ENCODE measurements at regions not wholly inside any gene's neighbourhood (a gene's known extent, or its start where the extent isn't known, plus 50 kb on each side); places are given as distances from the start of the nearest gene placed in this dataset.

GRCh38 chr17:34098699-34099098 lies 156.4 kb upstream of the CCL2 start:
- in situ Hi-C loops (cut with HindIII; ENCODE audit: low sequenced_read_pairs) = no loop called here

DNA sequence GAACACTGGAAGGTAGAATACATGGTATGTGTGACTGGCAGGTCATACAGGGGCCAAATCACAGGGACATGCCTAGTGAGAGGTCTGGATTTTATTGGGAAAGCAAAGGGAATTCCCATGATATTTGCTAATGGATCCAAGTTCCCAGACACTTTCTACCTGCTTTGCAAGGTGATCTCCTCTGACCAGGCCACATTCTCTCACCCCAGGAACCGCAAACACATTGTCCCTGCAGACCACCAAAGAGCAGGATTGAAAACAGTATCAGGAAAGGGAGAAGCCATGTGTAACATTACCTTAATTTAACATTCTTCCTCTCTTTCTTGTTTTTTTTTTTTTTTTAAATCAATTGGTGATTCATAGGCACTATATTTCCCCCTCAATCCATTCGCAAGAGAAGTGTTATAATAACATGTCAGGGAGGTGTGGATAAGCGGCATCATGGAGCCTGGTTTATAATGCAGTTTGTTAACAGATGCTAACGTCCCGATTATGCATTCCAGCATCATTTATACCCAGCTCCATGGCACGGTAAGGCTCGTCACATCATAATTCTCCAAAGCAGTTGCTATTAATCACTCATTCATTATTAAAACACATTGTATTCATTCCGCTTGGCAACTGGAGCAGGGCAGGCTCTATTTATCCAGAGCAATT lies 155.1 kb upstream of the CCL2 start:
- in situ Hi-C loops (cut with HindIII; ENCODE audit: low sequenced_read_pairs) = no loop called here

DNA sequence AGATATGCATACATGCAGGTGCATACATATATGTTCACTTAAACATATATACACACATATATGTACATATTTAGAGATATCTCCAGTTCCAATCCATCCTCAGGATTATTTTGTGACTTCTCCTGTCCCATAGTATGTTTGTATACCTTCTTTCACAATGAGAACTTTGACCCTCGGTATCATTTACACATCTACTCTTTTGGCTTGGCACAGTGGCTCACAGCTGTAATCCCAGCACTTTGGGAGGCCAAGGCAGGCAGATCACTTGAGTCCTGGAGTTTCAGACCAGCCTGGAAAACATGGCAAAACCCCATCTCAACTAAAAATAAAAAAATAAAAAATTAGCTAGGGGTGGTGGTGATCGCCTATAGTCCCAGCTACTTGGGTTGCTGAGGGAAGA lies 148.1 kb upstream of the CCL2 start:
- in situ Hi-C loops (cut with HindIII; ENCODE audit: low sequenced_read_pairs) = no loop called here

GRCh38 chr17:34110315-34110714 lies 144.8 kb upstream of the CCL2 start:
- in situ Hi-C loops (cut with HindIII; ENCODE audit: low sequenced_read_pairs) = no loop called here

DNA sequence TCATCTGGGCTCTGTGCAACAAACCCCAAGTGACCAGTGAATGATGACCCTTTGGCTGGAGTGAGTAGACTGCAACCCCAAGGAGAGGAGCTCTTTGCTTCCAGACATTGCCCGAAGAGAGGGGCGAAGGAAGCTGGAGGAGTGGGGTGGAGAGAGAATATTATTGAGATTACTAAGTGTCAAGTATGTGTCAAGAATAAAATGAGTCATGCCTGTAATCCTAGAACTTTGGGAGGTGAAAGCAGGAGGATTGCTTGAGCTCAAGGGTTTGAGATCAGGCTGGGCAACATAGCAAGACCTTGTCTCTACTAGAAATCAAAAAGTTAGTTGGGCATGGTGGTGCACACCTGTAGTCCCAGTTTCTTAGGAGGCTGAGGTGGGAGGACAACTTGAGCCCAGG lies 142.0 kb upstream of the CCL2 start:
- in situ Hi-C loops (cut with HindIII; ENCODE audit: low sequenced_read_pairs) = no loop called here

DNA sequence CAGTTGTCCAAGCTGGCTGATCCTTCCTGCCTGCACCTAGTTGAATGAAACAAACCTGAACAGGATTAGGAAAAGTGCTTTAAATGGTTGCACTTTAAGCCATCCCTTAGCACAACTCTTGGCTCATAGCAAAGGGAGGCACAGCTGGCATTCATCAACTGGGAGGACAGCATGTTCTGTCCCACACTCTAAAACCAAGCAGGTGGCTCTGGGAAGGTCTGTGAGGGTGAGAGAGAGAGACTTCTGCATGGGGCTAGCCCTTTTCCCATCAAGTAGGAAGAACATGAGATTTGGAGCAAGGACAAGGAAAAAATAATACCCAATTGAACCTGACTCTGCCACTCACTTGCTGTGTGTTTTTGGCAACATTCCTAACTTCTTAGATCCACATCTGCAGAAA lies 140.9 kb upstream of the CCL2 start:
- in situ Hi-C loops (cut with HindIII; ENCODE audit: low sequenced_read_pairs) = no loop called here

GRCh38 chr17:34116306-34116705 lies 138.8 kb upstream of the CCL2 start:
- in situ Hi-C loops (cut with HindIII; ENCODE audit: low sequenced_read_pairs) = no loop called here

GRCh38 chr17:34117332-34117731 lies 137.8 kb upstream of the CCL2 start:
- in situ Hi-C loops (cut with HindIII; ENCODE audit: low sequenced_read_pairs) = no loop called here

- in situ Hi-C loops (cut with HindIII; ENCODE audit: low sequenced_read_pairs) = no loop called here
Observed at GRCh38 chr17:34117811-34118210, 137.3 kb upstream of the CCL2 start.

DNA sequence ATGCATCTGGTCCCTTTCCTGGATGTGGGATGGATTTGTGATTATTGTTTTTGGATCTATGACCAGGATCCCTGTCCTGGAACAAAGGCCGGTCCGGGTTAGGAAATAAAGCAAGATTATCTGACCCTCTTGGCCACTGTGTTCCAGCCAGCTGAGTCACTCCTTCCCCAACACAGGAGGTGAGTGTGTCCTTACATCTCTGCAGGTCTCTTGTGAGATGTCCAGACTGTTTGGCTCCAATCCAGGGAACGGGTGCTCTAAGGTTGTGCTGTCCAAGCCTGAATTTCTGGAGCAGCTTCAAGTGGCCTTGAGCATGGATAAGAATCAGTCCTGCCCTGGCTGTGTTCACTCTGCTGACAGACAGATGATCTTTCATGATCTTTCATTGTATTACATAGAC lies 136.5 kb upstream of the CCL2 start:
- in situ Hi-C loops (cut with HindIII; ENCODE audit: low sequenced_read_pairs) = no loop called here

- in situ Hi-C loops (cut with HindIII; ENCODE audit: low sequenced_read_pairs) = no loop called here
Observed at GRCh38 chr17:34121311-34121710, 133.8 kb upstream of the CCL2 start.

DNA sequence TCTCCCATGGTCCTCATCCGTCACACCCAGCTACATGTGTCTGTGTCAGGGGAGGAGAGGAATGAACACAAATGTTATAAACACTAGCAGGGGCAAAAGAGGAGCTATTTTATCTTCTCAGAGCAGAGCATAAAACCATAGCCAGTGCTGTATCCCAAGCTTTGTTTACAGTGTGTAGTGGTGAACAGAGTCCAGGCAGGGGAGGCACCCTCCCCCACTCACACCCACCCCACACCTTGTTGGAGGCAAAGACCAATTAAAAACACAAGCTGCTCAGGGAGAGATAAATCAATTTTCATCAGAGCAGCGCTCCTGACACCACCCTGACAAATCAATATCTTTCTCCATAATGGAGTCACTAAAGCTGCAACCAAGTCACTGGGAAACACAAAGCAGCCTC lies 132.6 kb upstream of the CCL2 start:
- in situ Hi-C loops (cut with HindIII; ENCODE audit: low sequenced_read_pairs) = no loop called here

DNA sequence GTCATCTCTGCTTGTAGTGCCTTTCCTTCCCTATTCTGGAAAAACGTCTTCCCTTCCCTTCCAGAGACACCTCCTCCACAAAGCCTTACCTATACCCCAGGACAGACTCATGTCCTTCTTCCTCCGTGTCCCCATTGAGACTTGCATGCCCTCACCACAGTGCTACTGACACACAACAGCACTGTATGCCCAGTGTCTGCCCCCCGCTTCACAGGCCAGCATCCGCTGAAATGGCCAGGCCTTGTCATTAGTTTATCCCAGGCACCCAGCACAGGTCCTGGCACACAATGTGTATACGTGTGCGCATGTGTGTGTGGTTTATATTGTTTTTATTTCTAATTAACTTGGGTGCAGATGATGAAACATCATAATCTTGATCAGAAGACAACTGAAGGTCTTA lies 130.1 kb upstream of the CCL2 start:
- in situ Hi-C loops (cut with HindIII; ENCODE audit: low sequenced_read_pairs) = no loop called here

- in situ Hi-C loops (cut with HindIII; ENCODE audit: low sequenced_read_pairs) = no loop called here
Observed at GRCh38 chr17:34125921-34126320, 129.2 kb upstream of the CCL2 start.

DNA sequence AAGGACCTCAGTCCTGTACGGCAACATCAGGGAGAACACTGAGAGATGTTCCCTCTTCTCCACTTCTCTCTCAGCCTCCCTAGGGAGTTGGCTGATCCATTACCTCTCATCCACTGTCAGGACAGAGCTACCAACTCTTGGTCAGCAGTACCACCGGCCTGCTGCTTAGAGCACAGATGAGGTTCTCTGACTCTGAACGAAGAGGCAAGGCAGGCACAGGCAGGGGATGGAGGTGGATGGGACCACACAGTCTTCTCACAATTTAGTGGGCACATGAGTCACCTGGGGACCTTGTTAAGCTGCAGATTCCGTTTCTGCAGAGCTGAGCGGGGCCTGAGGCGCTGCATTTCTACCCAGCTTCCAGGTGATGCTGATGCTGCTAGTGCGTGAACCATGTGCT lies 128.6 kb upstream of the CCL2 start:
- in situ Hi-C loops (cut with HindIII; ENCODE audit: low sequenced_read_pairs) = no loop called here

DNA sequence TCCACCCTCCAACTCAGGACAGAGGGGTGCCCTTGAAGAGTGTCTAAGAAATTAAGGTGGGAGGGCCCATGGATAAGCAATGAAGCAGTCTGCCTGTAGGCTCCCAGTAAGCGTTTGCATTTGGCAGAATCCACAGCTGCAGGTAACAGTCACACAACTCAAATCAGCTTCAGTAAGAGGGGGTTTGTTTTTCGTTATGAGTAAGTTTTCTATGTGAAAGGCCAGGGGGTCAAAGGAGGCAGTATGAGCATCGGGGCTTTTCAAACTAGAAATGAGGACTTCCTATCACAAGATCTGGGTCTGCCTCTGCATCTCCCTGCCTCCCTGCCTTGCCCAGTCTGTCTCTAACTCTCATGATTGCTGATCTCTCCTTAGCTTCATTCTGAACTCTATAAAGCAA lies 128.1 kb upstream of the CCL2 start:
- in situ Hi-C loops (cut with HindIII; ENCODE audit: low sequenced_read_pairs) = no loop called here

DNA sequence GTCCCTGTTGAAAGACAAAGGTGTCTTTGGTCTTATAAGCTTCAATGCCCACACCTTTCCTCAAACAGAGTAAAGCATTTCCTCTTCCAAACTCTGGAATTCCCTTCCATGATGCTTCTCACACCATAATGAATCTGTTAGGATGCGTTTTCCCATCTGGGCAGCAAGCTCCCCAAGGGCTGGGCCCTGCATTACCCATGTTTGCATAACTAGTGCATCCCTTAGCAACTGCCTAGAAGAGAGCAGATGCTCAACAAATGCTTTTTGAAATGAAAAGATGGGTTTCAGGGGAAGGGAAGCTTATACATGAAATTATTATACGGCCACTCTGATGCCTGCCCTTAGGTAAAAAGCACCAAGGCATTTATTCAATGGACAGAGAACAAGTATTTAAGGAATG lies 124.5 kb upstream of the CCL2 start:
- in situ Hi-C loops (cut with HindIII; ENCODE audit: low sequenced_read_pairs) = loop anchor here (5.0 kb wide), 1 partner anchor 53 kb away; no protein-coding TSS in a partner anchor

GRCh38 chr17:34131386-34131785 lies 123.7 kb upstream of the CCL2 start:
- in situ Hi-C loops (cut with HindIII; ENCODE audit: low sequenced_read_pairs) = loop anchor here (5.0 kb wide), 1 partner anchor 54 kb away; no protein-coding TSS in a partner anchor

DNA sequence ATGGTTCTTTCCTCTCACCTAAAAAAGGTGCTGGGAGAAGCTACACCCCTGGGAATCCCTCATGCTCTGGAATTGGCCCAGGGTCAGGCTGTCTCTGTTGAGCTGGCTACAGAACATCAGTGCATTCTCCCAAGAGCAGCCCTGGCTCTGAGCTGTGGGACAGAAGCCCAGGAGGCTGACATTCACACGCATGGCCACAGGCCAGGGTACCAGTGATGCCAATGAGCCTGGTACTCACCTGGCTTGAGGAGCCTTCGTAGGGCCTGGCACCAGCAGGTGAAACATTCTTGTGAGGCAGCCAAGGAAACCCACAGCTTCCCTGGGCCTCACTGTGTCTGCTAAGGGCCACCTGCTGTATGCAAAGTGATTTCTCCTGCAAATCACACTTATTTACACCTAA lies 121.7 kb upstream of the CCL2 start:
- in situ Hi-C loops (cut with HindIII; ENCODE audit: low sequenced_read_pairs) = loop anchor here (5.0 kb wide), 1 partner anchor 56 kb away; no protein-coding TSS in a partner anchor

GRCh38 chr17:34135841-34136240 lies 119.2 kb upstream of the CCL2 start:
- in situ Hi-C loops (cut with HindIII; ENCODE audit: low sequenced_read_pairs) = no loop called here

DNA sequence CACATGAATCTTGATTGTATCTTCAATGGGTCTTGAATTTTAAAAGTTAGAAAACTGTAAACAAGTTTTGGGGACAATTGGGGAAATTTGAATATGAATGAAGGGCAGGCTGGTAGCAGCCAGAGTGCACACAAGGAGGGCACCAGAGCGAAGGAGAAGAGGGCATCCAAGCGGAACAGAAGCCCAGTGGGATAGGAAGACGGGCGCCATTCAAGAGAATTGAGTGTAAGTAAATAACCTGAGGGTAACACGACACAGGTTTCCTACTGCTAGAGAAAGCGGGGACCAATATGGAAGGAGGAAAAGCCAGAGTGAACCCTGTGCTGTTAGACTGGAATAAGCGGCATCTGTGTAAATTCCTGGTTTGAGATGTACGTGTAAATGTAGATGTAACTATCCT lies 115.1 kb upstream of the CCL2 start:
- in situ Hi-C loops (cut with HindIII; ENCODE audit: low sequenced_read_pairs) = no loop called here

- in situ Hi-C loops (cut with HindIII; ENCODE audit: low sequenced_read_pairs) = no loop called here
Observed at GRCh38 chr17:34141590-34141989, 113.5 kb upstream of the CCL2 start.

- in situ Hi-C loops (cut with HindIII; ENCODE audit: low sequenced_read_pairs) = no loop called here
Observed at GRCh38 chr17:34143430-34143829, 111.7 kb upstream of the CCL2 start.
